GM21717 (cell line): ENCODE measurements at regions not wholly inside any gene's neighbourhood (a gene's known extent, or its start where the extent isn't known, plus 50 kb on each side); places are given as distances from the start of the nearest gene placed in this dataset.

Experiments
- ATAC-seq: cut with Tn5 transposase; IDR thresholded peaks from one replicate; pipeline ENCODE4 v1.9.1; 2021; ENCODE audit warnings: mild to moderate bottlenecking, moderate library complexity; ENCODE audit not compliant: unreplicated experiment

DNA sequence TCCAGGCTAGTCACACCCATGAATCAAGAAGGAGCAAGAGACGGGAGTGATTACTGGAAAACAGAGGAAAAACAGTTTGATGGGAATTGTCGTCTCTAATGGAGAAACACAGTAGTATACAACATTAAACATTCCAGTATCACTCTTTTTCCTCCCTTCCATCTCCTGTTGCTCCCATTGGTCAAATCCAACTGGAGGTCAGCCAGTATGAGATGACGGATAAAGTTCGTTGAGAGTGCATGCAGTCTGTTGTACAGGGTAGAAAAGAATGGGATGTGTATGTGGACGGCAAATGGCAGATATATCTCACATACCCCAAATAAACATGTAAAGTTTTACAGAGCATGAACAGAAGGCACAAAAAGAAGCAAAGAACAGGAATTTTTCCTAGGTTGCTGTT, 221.9 kb upstream of the TNP1 start:
- no peak for ATAC-seq

DNA sequence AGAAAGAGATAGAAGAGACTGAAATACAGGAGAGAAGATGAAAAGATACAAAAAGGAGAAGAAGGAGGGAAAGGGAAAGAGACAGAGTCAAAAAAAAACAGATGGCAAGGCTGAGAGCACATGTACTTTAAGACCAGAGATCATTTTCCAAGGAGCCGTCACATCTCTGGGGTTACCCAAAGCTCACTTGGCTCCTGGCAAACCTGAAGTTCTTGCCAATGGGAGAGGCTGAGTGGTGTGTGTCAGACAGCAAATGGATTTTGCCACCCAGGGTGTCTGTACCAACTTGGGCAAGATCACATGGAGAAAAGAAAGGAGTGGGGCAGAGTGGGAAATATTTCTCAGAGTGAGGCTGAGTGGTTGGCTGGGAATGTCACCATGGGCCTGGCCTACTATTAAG, 219.3 kb upstream of the TNP1 start:
- ATAC-seq: no peak

DNA sequence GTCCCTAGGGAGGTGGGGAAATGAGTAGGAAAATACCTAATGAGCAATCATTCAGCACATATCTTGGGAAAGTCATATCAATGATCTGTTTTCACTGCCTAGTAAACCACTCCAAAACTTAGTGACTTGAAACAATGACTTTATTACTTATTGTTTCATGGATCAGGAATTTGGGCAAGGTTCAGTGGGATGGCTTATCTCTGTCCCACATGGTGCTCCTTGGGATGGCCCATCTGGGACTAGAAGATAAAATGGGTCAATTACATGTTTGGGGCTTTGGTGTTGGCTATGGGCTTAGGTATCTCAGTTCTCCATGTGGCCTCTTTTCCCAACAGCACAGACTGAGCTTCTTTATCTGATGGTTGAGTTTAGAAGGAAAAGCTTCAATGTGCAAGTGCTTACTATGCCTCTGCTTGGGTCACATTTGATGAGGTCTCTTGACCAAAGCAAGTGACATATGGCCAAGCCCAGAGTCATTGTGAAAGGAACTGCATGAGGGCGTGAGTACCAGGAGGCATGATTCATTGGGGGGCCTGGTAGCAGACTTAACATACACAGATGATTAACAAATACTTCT, 218.1 kb upstream of the TNP1 start:
- ATAC-seq: no peak

DNA sequence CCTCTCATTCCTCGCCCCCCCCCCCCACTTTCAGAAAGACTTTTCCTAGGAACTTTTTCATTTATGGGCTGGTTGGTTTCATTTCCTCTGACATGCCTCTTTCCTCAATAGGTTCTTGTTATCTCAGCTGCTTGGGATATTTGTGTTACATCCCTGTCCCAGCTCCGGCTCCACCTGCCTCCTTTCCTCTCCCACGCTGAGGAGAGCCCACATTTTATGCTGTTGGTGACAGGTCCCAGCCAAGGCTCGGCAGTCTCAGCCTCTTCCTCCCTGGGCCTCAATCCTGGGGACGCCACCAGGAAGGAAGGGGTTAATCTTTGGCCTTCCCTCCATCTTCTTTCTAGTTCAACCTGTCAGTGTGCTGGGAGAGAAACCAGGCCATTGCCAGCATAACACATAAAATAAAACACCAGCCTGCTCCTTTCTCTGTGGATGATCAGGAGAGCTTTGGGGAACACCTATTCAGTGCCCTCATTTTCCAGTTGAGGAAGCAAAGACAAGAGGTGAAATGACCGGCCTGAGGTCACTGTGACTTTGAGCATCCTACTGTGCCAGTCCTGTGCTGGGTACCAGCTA, 216.9 kb upstream of the TNP1 start:
- no peak for ATAC-seq

DNA sequence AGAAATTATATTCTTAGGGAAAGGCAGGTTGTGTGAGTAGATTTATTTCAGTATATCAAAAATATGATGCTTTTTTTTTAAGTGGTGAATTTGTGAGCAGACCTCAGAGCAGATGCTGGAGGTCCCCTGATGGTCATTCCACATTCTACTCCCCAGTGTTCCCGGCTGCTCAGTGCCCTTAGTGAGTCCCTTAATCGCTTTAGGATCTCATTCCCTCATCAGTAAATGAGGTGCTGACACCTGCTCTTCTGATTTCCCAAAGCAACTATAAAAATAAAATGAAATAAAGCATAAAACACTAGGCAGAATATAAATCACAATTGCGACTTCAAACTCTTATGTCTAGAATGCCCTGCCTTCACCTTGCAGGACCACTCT, 216.2 kb upstream of the TNP1 start:
- no peak for ATAC-seq

DNA sequence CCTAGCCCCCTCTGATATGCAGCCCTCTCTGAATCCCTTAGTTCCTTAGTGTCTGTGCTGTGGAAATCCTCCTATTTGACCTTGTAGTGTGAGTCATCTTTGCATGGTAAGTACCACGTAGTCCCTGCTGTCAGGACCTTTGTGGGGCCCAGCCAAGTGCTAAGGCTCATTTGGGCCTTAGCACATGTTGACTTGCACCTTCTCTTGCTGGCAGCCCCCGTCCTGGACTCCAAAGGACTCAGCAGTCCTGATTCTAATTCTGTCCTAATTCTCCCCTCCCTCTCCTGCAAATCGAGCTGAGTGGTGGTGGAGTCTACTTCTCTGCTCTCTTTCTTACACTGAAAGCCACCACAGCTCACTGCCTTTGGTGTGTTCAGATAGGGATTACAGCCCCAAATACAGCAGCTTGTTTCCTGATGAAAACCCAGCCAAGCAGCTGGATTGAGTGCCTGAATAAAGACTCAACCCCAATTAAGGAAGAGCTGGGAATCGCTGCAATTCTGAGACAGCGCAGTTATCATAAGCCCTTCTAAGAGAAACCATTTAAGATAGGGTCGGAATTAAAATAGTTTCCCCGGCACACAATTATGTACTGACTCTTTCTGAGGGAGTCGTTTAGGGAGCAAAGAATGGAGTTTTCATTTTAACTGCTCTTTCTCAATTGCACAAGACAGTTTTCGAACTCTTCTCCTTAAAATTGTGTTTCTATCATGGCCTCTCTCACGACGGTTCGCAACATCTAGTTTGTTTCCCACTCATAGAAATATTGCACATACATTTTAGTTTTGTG, 215.6 kb upstream of the TNP1 start:
- no peak for ATAC-seq

DNA sequence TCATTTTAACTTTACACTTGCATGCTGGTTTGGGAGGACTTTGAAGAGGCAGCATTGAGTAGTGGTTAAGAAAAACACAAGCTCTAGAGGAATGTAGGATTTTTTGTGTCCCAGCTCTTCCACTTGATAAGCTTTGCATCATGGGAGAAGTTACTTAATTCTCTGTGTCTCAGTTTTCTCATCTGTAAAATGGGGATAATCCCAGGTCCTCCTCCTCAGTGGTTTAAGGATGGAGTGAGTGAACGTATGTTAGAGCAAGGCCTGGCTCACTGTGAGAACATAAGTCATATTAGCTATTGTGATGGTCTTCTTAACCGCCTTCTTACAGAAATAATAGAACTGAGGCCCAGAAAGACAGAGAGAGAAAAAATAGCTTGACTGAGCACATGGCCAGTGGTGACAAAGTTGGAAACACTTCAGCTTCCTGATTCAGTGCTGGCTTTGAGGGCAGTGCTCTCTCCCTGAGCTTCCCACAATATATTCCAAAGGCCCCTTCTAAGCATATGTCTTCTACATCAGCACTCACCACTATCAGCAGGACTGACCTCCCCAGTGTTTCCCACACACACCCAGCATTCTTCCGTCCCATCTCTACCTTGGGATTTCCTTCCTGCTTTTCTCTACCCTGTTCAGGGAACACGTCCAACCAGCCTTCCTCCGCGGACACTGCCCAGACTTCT, 214.9 kb upstream of the TNP1 start:
- no peak for ATAC-seq

DNA sequence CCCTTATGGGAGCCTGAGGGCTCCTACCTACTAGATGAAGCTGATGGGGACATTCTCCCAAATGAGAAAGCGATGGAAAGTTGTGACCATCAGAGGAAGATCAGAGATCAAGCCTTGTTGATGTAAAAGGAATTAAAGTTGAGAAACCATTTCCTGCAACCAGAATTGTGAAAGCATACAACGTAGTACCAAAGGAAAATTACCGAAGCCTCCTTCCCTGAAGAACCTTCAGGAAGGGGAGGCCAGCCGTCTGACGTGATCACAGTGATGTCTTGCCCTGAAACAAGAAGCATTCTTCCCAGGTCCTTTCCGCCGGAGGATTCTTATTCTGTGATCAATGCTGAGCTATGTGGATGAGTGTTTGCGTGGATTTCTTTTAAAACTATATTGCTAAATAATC, 211.6 kb upstream of the TNP1 start:
- no peak for ATAC-seq

DNA sequence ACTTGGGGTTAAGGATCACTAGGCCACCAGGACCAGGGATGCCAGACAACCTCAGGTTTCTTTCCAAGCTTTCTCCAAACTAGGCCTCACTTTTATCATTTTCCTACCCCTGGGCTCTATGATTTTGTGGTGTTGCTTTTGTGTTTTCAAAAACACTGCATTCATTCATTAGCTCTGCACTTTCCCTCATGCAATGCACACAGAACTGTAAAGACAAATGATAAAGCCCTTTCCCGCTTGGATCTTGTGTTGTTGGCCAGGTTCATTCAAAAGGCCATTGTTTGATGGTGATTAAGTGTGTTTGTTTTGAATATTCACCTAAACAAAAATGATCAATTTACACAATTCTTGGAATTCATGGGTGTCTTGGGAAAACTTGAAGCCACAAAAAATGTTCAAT, 210.7 kb upstream of the TNP1 start:
- ATAC-seq: no peak

DNA sequence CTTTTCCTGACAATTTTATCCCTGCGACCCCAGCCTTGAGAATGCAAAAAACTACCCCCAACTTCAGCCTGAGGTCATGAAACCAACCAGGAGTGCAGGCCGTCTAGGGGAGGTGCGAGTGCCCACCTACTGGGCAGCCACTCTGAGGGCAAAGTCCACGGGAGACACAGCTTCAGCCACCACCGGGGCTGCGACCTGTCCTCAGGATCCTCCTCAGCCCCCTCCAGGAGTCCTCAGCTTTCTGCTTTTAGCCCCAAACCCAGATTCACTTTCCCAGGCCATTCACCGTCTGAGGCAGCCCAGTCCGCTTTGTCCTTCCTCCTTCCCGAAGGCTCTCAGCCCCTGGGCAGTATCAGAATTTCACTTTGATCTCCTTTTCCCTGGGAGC, 210.2 kb upstream of the TNP1 start:
- no peak for ATAC-seq

DNA sequence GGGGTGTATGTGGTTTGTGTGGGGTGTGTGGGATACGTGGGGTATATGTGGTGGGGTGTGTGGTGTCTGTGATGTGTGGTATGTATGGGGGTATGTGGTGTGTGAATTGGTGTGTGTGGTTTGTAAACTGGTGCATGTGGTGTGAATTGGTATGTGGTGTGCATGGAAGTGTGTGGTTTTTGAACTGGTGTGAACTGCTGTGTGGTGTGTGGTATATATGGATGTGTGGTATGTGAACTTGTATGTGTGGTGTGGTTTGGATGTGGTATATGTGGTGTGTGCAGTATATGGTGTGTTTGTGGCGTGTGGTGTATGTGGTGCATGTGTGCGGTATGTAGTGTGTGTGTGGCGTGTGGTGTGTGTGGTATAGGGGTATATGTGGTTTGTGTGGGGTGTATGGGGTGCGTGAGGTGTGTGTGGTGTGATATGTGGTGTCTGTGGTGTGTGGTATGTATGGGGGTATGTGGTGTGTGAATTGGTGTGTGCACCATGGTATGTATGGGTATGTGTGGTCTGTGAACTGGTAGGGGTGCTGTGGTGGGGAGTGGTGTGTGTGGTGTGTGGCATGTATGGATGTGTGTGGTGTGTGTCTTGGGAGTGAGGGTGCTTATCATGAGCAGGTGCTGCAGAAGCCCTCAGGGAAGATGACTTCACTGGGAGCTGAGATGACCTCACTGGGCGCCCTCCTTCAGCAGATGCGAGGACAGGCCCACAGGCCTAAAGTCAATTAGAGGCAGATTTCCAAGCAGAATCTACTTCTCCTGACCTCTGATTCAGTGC, 209.6 kb upstream of the TNP1 start:
- ATAC-seq: no peak

DNA sequence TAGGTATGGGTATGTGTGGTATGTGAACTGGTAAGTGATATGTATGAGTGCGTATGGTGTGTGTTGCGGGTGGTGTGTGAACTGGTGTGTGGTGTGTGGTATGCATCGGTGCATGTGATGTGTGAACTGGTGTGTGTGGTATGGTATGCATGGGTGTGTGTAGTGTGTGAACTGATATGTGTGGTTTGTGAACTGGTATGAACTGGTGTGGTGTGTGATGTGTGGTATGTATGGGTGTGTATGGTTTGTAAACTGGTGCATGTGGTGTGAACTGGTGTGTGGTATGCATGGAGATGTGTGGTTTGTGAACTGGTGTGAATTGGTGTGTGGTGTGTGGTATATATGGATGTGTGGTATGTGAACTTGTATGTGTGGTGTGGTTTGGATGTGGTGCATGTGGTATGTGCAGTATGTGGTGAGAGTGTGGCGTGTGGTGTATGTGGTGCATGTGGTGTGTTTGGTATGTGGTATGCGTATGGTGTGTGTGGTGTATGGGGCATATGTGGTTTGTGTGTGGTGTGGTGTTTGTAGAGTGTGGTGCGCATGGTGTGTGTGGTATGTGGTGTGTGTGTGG, 208.9 kb upstream of the TNP1 start:
- no peak for ATAC-seq

DNA sequence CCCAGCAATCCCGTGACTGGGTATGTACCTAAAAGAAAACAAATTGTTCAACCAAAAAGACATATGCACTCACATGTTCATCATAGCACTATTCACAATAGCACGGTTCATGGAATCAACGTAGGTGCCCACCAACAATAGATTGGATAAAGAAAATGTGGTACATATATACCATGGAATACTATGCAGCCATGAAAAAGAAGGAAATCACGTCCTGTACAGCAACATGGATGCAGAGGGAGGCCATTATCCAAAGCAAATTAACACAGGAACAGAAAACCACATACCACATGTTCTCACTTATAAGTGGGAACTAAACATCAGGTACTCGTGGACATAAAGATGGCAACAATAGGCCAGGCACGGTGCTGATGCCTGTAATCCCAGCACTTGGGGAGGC, 207.9 kb upstream of the TNP1 start:
- no peak for ATAC-seq

DNA sequence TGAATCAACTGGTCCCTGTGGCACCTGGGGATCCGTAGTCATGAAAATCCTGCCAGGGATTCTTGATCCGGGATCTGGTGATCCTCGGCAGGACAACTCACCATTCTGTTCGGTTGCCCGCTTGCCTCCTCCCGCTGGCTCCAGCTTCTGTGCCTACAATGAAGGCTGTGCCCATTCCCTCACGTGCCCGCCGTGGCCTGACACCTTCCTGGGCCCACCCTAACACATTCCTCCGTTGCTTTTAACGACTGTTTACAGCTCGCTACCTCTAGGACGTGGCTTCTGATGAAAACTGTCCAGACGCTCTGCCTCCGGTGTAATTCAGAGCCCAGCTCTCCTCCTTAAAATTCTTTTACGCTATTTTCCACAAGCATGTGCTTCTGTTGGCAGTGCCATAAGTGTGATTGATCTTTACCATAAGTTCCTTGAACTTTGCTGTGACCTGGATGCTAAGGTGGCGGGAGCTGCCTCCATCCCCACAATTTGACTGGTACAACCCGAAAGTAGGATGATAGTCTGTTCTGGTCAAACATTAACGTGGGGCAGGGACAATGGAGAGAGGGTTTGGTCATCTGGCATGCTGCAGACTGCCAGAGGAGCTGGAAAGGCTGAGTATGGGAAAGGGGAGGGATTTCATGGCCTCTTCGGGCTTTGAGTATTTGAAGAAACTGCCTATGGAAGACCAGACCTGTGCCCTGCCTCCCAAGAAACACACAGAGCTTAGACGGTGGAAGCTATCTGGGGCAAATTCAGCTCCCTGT, 206.8 kb upstream of the TNP1 start:
- no peak for ATAC-seq

DNA sequence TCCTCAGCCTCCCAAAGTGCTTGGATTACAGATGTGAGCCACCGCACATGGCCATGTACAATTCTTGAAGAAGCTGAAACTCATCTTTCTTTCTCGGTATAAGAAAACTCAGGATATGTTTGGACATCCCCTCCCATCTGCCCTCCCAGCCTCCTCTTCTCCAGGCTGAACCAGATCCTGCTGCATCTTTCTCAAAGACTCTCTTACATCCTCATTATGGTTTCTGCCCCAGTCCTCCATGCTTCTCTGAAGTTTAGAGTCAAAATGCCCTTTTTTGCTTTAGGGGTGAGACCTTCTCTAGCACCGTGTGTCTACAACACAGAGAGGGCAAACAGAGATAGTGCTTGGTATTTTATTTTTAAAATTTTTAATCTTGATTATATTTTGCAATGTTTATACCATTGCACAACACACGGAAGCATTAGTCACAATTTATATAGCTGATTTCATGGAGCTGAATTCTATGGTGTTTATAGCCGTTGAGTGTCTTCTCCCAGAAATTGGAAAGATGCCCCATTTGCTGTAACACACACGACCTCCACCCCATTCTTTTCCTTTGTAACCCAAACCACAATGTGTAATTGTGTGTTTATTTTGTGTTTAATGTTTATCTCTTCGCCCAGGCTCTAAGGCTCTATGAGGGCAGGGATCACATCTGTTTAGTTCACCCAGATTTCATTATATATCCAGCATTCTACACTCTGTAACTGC, 206.0 kb upstream of the TNP1 start:
- ATAC-seq: no peak

DNA sequence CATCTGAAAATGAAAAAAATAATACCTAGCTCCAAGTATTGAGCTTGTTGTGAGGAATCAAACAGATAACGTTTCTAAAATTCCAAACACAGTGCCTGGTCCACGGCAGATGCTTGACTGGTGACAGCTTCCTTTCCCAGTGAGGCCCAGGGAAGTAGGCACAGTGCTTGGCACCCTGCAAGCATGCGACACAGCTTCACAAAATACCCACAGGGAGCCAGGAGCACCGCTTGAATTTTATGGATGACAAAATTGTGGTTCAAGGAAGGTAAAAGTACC, 205.1 kb upstream of the TNP1 start:
- no peak for ATAC-seq

DNA sequence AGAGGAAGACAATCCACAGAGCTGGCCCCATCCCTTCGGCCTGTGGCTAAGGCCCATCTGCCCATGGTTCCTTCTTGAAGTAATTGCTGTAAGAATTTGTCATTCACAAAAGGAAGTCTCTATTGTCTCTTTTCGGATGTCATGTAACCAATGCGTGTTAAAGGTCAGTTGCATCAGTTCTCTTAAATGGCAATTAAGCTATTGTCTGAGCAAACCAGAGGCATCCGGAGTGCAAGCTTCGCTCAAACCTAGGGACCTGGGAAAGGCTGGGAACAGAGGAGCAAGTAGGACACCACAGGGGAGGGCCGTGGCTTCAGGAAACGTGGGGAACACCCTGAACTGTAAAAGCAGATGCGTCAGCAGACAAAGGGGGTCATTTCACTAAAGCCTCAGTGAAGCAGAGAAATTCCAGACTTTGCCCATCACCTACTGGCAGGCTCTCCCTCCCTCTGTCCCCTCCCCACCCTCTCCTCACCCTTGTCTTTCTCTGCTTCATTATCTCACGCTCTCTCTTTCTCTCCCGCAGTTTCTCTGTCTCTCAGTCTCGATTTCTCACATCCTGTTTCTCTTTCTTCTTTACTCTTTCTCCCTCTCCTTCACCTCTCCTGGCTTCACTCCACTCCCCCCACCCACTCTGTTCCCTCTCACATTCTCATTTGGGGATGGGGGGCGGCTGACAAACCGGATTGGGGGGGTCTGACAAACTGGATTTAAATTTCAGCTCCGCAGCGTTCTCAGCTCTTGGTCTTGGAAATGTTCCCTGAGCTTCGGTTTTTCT, 204.6 kb upstream of the TNP1 start:
- ATAC-seq: no peak

DNA sequence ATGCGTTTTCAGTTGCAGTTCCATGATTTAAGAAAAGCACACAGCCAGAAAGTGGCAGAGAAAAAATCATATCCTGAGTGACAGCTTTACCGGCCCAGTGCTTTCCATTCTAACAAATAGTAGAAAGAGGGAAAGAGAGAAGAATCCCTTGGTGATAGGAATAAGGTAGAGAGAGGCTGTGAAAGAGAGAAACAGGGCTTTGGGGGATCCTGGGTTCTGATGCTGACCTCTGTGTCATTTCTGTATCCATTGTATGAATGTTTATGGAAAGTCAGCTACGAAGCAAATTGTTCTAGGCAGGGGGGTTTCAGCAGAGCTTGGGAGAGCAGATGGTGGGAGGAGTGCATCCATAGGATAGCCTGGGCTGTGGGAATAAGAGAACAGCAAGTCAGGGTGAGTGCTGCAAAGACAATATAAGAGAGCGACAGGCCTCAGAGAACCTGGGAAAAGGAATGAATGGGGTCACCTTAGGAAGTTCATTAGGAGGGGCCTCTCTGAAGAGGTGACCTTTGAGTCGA, 203.4 kb upstream of the TNP1 start:
- no peak for ATAC-seq

DNA sequence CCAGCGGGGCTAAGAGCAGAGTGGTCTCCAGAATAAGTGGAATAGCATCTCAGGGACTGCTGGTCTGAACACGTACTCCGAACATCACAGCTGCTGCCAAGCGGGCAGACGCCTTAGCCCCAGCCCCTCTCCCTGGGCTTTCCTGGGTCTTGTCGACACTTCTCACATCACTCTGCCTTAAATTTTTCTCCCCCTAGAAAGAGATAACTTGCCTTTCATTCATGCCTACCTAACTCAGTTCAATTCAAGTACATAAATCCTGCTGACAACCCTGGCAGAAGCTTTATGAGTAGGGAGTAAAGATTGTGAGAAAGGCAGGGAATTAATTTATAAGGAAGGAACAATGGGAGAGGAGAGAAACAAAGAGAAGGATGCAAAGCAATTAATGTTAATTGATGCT, 202.9 kb upstream of the TNP1 start:
- no peak for ATAC-seq
